KMS-11 (cell line): ENCODE measurements at regions not wholly inside any gene's neighbourhood (a gene's known extent, or its start where the extent isn't known, plus 50 kb on each side); places are given as distances from the start of the nearest gene placed in this dataset.

Experiments
- H2AFZ ChIP-seq: fragments of 200-600 bp; sonication (generic); 2 replicates; pipeline ENCODE4 v1.6.1; 2016; ENCODE audit warnings: antibody characterized with exemption, mixed run types, low read depth
- H3K27ac ChIP-seq: fragments of 200-600 bp; sonication (generic); 2 replicates; pipeline ENCODE4 v1.6.1; 2016; ENCODE audit warnings: mild to moderate bottlenecking, mixed run types
- H3K27me3 ChIP-seq: fragments of 200-600 bp; sonication (generic); 2 replicates; pipeline ENCODE4 v1.6.1; 2017; ENCODE audit warnings: mild to moderate bottlenecking, low read depth, mixed run types, moderate library complexity; ENCODE audit not compliant: insufficient read depth
- H3K36me3 ChIP-seq: fragments of 200-600 bp; sonication (generic); 2 replicates; pipeline ENCODE4 v1.6.1; 2017; ENCODE audit warnings: mild to moderate bottlenecking, mixed run types; ENCODE audit not compliant: insufficient read depth
- H3K4me1 ChIP-seq: fragments of 200-600 bp; sonication (generic); 2 replicates; pipeline ENCODE4 v1.6.1; 2016; ENCODE audit warnings: mild to moderate bottlenecking, low read depth, mixed run types; ENCODE audit not compliant: poor library complexity, severe bottlenecking
- H3K4me2 ChIP-seq: fragments of 200-600 bp; sonication (generic); 2 replicates; pipeline ENCODE4 v1.7.0; 2016; ENCODE audit warnings: mild to moderate bottlenecking, mixed run types
- H3K4me3 ChIP-seq: fragments of 200-600 bp; sonication (generic); IDR thresholded peaks from 2 replicates; pipeline ENCODE4 v1.6.1; 2017; ENCODE audit warnings: low read depth, low read length, mixed read lengths; ENCODE audit not compliant: insufficient read depth
- H3K79me2 ChIP-seq: fragments of 200-600 bp; sonication (generic); 2 replicates; pipeline ENCODE4 v1.6.1; 2016; ENCODE audit warnings: low read depth, mixed run types; ENCODE audit not compliant: insufficient read depth
- H3K9ac ChIP-seq: fragments of 200-600 bp; sonication (generic); 2 replicates; pipeline ENCODE4 v1.6.1; 2016; ENCODE audit warnings: mild to moderate bottlenecking, mixed run types
- H4K20me1 ChIP-seq: fragments of 200-600 bp; sonication (generic); 2 replicates; pipeline ENCODE4 v1.6.1; 2016; ENCODE audit warnings: mild to moderate bottlenecking, mixed run types; ENCODE audit not compliant: insufficient read depth
- TF ChIP-seq, protein P1 (sequence below): fragments of 200-600 bp; sonication (generic); conservative IDR thresholded peaks from 2 replicates; pipeline ENCODE4 v1.6.1; 2017; ENCODE audit warnings: low read depth, mild to moderate bottlenecking, antibody characterized with exemption, low read length, moderate library complexity, mixed read lengths

DNA sequence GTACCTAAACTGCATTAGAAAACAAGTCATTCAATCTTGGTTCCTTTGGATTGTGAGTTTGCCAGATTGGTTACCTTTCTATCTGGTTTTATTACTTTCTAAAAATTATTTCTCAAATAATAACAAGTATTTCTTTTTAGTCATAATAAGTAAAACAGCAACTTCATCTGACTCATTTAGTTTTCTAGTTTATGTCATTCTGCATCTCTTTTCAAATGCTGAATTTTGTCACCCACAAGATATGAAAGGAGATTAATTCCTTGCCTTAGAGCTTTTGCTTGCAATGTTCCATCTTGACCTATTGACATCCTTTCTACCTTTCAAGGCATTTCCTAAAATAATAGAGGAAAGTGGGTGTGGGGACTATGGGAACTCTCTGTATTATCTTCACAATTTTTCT lies 253.6 kb upstream of the PEX5L start:
- H2AFZ ChIP-seq, result no peak overlapping the region
- no peaks in the 10 kb centered on the region for H3K79me2 ChIP-seq
- no peak overlapping the region for H3K4me2 ChIP-seq
- H4K20me1 ChIP-seq, result no peaks in the 10 kb centered on the region
- no peaks in the 10 kb centered on the region for H3K36me3 ChIP-seq
- H3K9ac ChIP-seq, result no peak overlapping the region
- no peaks in the 10 kb centered on the region for H3K27me3 ChIP-seq
- TF ChIP-seq, protein P1, sequence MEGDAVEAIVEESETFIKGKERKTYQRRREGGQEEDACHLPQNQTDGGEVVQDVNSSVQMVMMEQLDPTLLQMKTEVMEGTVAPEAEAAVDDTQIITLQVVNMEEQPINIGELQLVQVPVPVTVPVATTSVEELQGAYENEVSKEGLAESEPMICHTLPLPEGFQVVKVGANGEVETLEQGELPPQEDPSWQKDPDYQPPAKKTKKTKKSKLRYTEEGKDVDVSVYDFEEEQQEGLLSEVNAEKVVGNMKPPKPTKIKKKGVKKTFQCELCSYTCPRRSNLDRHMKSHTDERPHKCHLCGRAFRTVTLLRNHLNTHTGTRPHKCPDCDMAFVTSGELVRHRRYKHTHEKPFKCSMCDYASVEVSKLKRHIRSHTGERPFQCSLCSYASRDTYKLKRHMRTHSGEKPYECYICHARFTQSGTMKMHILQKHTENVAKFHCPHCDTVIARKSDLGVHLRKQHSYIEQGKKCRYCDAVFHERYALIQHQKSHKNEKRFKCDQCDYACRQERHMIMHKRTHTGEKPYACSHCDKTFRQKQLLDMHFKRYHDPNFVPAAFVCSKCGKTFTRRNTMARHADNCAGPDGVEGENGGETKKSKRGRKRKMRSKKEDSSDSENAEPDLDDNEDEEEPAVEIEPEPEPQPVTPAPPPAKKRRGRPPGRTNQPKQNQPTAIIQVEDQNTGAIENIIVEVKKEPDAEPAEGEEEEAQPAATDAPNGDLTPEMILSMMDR, result no peak
- H3K27ac ChIP-seq, result no peak overlapping the region
- no peak overlapping the region for H3K4me3 ChIP-seq
- H3K4me1 ChIP-seq, result no peaks in the 10 kb centered on the region

DNA sequence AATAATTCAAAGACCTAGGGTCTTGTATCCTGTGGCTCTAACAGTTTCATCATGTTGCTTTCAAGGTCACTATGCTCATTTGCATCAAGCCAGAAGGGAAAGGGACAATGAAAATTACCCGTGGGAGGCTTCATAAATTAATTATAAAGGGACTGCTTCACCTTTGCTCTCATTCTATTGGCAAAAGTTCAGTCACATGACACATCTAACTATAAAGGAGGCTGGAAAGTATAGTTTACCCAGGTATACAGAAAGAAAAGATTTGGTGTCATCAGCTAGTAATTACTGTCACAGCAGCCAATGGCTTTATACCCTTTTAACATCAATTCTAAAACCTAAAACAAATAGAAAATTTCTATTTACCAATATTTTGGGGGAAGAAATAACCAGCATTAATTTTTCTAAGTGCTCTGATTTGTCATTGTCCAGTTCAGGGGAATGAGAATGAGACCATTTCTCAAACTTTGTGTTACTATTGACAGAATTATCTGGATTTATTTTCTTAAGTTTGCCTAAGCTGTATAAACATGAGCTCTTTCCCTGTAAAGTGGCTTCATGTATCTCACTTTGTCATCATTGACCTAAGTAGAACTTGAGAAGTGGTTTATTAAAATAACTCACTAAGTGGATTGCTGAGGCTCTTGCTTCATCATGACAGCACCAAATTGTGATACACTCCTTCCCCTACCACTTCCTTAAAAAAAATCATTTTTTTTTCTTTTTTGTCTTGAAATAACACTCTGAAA lies 257.7 kb upstream of the PEX5L start:
- TF ChIP-seq, protein P1, result no peak
- Histone ChIP-seq H3K4me2 (no peak overlapping the region), H4K20me1 (no peaks in the 10 kb centered on the region), H3K27ac (no peak overlapping the region), H2AFZ (no peak overlapping the region), H3K9ac (no peak overlapping the region), H3K4me3 (no peak overlapping the region), H3K27me3 (no peaks in the 10 kb centered on the region), H3K36me3 (no peaks in the 10 kb centered on the region), H3K4me1 (no peaks in the 10 kb centered on the region), H3K79me2 (no peaks in the 10 kb centered on the region)

DNA sequence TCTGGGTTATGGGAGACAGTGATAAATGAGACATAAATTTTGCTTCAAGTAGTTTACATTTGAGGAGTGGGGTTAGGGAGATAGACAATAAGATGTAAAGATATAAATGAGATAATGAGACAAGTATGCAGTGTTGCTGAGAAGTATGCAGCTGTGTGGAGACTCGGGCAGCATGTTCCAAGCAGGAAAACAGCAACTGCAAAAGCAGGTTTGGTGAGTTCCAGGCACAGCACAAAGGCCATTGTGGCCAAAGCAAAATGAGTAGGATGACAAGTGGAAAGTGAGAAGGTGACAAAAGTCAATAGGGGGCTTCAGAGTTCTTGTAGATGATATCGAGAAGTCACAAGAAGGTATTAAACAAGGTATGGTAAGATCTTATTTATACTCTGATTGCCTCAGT lies 259.1 kb upstream of the PEX5L start:
- no peak overlapping the region for H3K4me2 ChIP-seq
- H4K20me1 ChIP-seq, result no peaks in the 10 kb centered on the region
- no peaks in the 10 kb centered on the region for H3K36me3 ChIP-seq
- H3K79me2 ChIP-seq, result no peaks in the 10 kb centered on the region
- H3K27ac ChIP-seq, result no peak overlapping the region
- TF ChIP-seq, protein P1, result no peak
- H3K4me1 ChIP-seq, result no peaks in the 10 kb centered on the region
- H3K27me3 ChIP-seq, result no peaks in the 10 kb centered on the region
- H2AFZ ChIP-seq, result no peak overlapping the region
- H3K9ac ChIP-seq, result no peak overlapping the region
- no peak overlapping the region for H3K4me3 ChIP-seq

DNA sequence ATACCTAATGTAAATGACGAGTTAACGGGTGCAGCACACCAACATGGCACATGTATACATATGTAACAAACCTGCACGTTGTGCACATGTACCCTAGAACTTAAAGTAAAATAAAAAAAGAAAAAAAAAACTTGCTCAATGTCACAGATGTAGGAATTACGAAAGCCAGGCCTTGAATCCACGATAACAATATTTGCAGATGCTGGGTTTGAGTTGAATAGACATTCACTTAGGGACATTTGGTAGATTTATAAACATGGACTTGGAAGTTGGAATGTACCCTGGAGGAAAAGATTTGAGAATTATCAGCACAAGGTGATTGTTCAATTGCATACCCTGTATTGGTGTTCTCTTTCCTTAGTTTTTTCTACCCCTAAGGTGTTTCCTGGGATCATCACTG lies 260.2 kb upstream of the PEX5L start:
- Histone ChIP-seq H3K4me1 (no peaks in the 10 kb centered on the region), H3K36me3 (no peaks in the 10 kb centered on the region)
- TF ChIP-seq, protein P1, result no peak

More for the DNA sequence above, 260.2 kb upstream of the PEX5L start:
- no peaks in the 10 kb centered on the region for H4K20me1 ChIP-seq
- H2AFZ ChIP-seq, result no peak overlapping the region
- no peaks in the 10 kb centered on the region for H3K79me2 ChIP-seq
- H3K4me2 ChIP-seq, result no peak overlapping the region
- no peak overlapping the region for H3K4me3 ChIP-seq
- no peak overlapping the region for H3K27ac ChIP-seq
- no peaks in the 10 kb centered on the region for H3K27me3 ChIP-seq
- H3K9ac ChIP-seq, result no peak overlapping the region
